Astrocyte (in vitro differentiated cells and primary cell): ENCODE measurements at regions not wholly inside any gene's neighbourhood (a gene's known extent, or its start where the extent isn't known, plus 50 kb on each side); places are given as distances from the start of the nearest gene placed in this dataset.

Experiments
- DNase-seq: peaks from one replicate; pipeline ENCODE4 v3.0.0-alpha.2; 2010; ENCODE audit warnings: low read depth
- FAIRE-seq: peaks from 2 replicates; lab custom pipeline; 2011; peaks lifted over from hg19 to GRCh38; lab: Jason Lieb, UNC
- H2AFZ ChIP-seq: 2 replicates; pipeline ENCODE4 v1.6.0; 2012; ENCODE audit warnings: low read depth, low read length, inconsistent platforms
- H3K27ac ChIP-seq: 2 replicates; pipeline ENCODE4 v1.5.1; 2011; ENCODE audit warnings: low read depth, low read length, inconsistent platforms
- H3K27me3 ChIP-seq: 2 replicates; pipeline ENCODE4 v1.6.0; 2011; ENCODE audit warnings: low read length, inconsistent platforms; ENCODE audit not compliant: insufficient read depth
- H3K36me3 ChIP-seq: 2 replicates; pipeline ENCODE4 v1.5.1; 2011; ENCODE audit warnings: low read length, inconsistent platforms; ENCODE audit not compliant: insufficient read depth
- H3K4me1 ChIP-seq: 2 replicates; pipeline ENCODE4 v1.5.1; 2011; ENCODE audit warnings: low read length, inconsistent platforms; ENCODE audit not compliant: insufficient read depth
- H3K4me2 ChIP-seq: 2 replicates; pipeline ENCODE4 v1.6.0; 2012; ENCODE audit warnings: low read length, inconsistent platforms
- H3K4me3 ChIP-seq: 2 replicates; pipeline ENCODE4 v1.5.1; 2011; ENCODE audit warnings: low read depth, mild to moderate bottlenecking, low read length, inconsistent platforms; ENCODE audit not compliant: insufficient read depth
- H3K79me2 ChIP-seq: 2 replicates; pipeline ENCODE4 v1.6.0; 2012; ENCODE audit warnings: mild to moderate bottlenecking, low read length, inconsistent platforms; ENCODE audit not compliant: insufficient read depth
- H3K9ac ChIP-seq: 2 replicates; pipeline ENCODE4 v1.6.0; 2012; ENCODE audit warnings: mild to moderate bottlenecking, low read length, inconsistent platforms
- H3K9me3 ChIP-seq: 2 replicates; pipeline ENCODE4 v1.5.1; 2012; ENCODE audit warnings: low read depth, mild to moderate bottlenecking, low read length, inconsistent platforms; ENCODE audit not compliant: insufficient read depth
- H4K20me1 ChIP-seq: 2 replicates; pipeline ENCODE4 v1.6.0; 2012; ENCODE audit warnings: low read length, inconsistent platforms; ENCODE audit not compliant: insufficient read depth
- H3K27ac Mint-ChIP-seq: one replicate; pipeline ENCODE4 v1.8.0; 2021; ENCODE audit warnings: mild to moderate bottlenecking, mixed read lengths; ENCODE audit not compliant: unreplicated experiment
- H3K27me3 Mint-ChIP-seq: one replicate; pipeline ENCODE4 v1.8.0; 2021; ENCODE audit warnings: low read depth, mixed read lengths; ENCODE audit not compliant: unreplicated experiment
- H3K36me3 Mint-ChIP-seq: one replicate; pipeline ENCODE4 v1.8.0; 2021; ENCODE audit warnings: low read depth, mixed read lengths; ENCODE audit not compliant: unreplicated experiment
- H3K4me1 Mint-ChIP-seq: one replicate; pipeline ENCODE4 v1.8.0; 2021; ENCODE audit warnings: low read depth, mixed read lengths; ENCODE audit not compliant: unreplicated experiment
- H3K4me3 Mint-ChIP-seq: one replicate; pipeline ENCODE4 v1.8.0; 2021; ENCODE audit warnings: mild to moderate bottlenecking, moderate library complexity, mixed read lengths; ENCODE audit not compliant: unreplicated experiment
- H3K9me3 Mint-ChIP-seq: one replicate; pipeline ENCODE4 v1.8.0; 2021; ENCODE audit warnings: mild to moderate bottlenecking, mixed read lengths; ENCODE audit not compliant: unreplicated experiment
- CTCF ChIP-seq: IDR thresholded peaks from 2 replicates; pipeline ENCODE4 v1.5.1; 2011; ENCODE audit warnings: low read depth, mild to moderate bottlenecking, inconsistent platforms, low read length, moderate library complexity; ENCODE audit not compliant: insufficient read depth
- EZH2 ChIP-seq: IDR thresholded peaks from 2 replicates; pipeline ENCODE4 v1.6.1; 2012; ENCODE audit warnings: mild to moderate bottlenecking, low read length, inconsistent platforms; ENCODE audit not compliant: insufficient read depth

DNA sequence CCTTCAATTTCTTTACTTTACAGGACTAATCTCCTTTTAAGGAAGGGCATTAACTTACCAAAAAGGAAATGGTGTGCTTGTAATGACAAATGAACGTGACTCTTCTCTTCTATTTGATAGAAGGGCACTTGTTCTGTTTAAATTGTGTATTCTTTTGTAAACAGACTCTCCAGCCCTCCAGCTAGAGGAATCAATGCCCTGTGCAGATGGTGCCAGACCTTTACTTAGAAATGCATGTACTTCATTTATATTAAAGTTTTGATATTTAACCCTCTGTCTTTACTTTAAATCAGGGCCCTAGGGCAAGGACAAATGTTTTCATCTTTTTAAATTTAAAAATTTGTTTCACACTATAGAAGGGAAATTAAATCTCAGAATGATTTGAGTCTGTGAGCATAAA is 355.1 kb downstream of the GBE1 start:
- Histone ChIP-seq H3K27ac (no peak overlapping the region), H3K36me3 (no peaks in the 10 kb centered on the region), H2AFZ (no peak overlapping the region), H3K4me2 (no peak overlapping the region), H3K27me3 (no peaks in the 10 kb centered on the region), H3K9me3 (no peaks in the 10 kb centered on the region), H3K4me1 (no peaks in the 10 kb centered on the region), H4K20me1 (no peaks in the 10 kb centered on the region), H3K9ac (no peak overlapping the region), H3K79me2 (no peaks in the 10 kb centered on the region), H3K4me3 (no peak overlapping the region)
- Mint-ChIP-seq H3K27me3 (no peaks in the 10 kb centered on the region), H3K4me1 (no peaks in the 10 kb centered on the region), H3K36me3 (no peaks in the 10 kb centered on the region), H3K4me3 (no peak overlapping the region), H3K9me3 (no peaks in the 10 kb centered on the region), H3K27ac (no peak overlapping the region)
- FAIRE-seq = no peak
- no peak for DNase-seq
- TF ChIP-seq CTCF (no peak), EZH2 (no peak)

- H3K9ac ChIP-seq = no peak overlapping the region
- DNase-seq (no peak), FAIRE-seq (no peak)
- no peaks in the 10 kb centered on the region for H3K36me3 ChIP-seq
- H2AFZ ChIP-seq = no peak overlapping the region
- Mint-ChIP-seq H3K4me1 (no peaks in the 10 kb centered on the region), H3K27ac (no peak overlapping the region), H3K9me3 (no peaks in the 10 kb centered on the region), H3K4me3 (no peak overlapping the region), H3K36me3 (no peaks in the 10 kb centered on the region), H3K27me3 (no peaks in the 10 kb centered on the region)
- no peak for TF ChIP-seq CTCF
- no peak for TF ChIP-seq EZH2
- H3K4me1 ChIP-seq = no peaks in the 10 kb centered on the region
- H3K27me3 ChIP-seq = no peaks in the 10 kb centered on the region
- no peaks in the 10 kb centered on the region for H3K9me3 ChIP-seq
- H3K27ac ChIP-seq = no peak overlapping the region
- no peaks in the 10 kb centered on the region for H4K20me1 ChIP-seq
- no peak overlapping the region for H3K4me2 ChIP-seq
- H3K79me2 ChIP-seq = no peaks in the 10 kb centered on the region
- no peak overlapping the region for H3K4me3 ChIP-seq
Measured at GRCh38 chr3:81395739-81396513, 365.5 kb downstream of the GBE1 start.
